ENCODE measurements at regions not wholly inside any gene's neighbourhood (a gene's known extent, or its start where the extent isn't known, plus 50 kb on each side); places are given as distances from the start of the nearest gene placed in this dataset.

DNA sequence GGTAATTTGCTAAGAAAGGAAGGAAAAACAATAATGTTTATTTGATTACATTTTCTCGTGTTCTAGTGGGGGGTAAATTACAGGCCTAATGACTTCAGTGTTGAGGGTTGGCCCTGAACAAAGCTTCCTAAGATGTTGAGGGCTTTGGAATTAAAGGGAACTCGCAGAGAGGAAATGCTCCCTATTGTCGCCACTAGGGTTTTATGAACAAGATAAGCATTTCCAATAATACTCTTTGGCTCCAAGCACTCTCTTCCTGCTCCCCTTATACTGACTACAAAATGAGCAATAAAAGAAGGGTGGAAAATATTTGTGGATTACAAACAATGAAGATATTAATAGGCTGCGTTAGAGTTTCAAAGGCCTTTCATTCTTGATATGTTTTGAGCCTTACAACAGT lies 363.6 kb downstream of the HS3ST3B1 start:
- no peak for TF ChIP-seq POLR2A (IDR thresholded peaks at IDR 0.05; ENCODE audit: low read length)
- TF ChIP-seq GATA1 (IDR thresholded peaks at IDR 0.05; ENCODE audit: low read depth, low read length) = no peak
